ENCODE measurements at regions not wholly inside any gene's neighbourhood (a gene's known extent, or its start where the extent isn't known, plus 50 kb on each side); places are given as distances from the start of the nearest gene placed in this dataset.
A peak's percentile ranks its signal among the peaks of the same experiment; 100 is the strongest.

DNA sequence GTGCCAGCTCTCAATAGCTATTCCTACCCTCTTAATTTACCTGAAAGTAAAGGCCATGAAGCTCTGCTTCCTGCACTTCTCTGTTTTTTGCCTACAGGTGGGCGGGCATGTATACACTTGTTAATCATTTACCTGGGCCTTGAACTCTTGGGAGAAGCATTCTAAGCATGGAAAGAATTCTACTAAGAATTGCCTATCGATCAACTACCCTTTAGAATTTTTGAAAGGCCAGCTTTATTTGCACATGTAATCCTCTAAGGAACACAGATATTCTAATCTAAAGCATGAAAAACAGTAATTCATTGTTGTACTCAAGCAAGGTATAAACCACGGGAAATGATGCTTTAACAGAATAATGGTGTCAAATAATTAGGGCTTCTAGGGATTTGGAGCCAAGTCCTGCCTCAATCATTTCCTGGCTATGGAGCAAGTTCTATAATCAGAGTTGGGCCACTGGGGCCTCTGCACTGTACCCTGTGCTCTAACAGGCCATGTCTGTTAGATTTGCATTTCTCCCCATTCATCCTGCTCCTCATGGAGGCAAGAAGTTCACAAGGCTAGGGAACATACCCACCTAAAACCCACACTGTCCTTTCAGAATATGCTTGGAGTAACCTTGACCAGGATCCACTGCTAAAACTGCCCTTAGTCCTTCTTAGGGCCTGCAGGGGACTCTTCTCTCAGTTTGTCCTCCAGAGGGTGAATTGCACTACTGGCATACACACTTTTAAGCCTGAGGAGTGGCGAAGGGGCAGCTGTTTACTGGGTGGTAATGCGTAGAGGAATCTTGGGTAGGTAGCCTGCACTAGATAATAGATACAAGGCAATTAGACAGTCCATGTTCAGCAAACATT is 276.4 kb upstream of the JAG1 start (continued):
- no peak for TF ChIP-seq DZIP1 (CRISPR knock-in tag; IDR thresholded peaks at IDR 0.05)
- TF ChIP-seq MED1 (CRISPR knock-in tag; IDR thresholded peaks at IDR 0.05), result peak; percentile 68; the same call in 1 of the 2 replicates
- no peak for TF ChIP-seq ZFP41 (CRISPR knock-in tag; IDR thresholded peaks at IDR 0.05; ENCODE audit: borderline replicate concordance)
- 0 out of 2 replicates have a peak, but pooled peaks have one; percentile 31 for TF ChIP-seq ARNT2 (CRISPR knock-in tag; IDR thresholded peaks at IDR 0.05; ENCODE audit: low read depth)
- TF ChIP-seq, protein P1, sequence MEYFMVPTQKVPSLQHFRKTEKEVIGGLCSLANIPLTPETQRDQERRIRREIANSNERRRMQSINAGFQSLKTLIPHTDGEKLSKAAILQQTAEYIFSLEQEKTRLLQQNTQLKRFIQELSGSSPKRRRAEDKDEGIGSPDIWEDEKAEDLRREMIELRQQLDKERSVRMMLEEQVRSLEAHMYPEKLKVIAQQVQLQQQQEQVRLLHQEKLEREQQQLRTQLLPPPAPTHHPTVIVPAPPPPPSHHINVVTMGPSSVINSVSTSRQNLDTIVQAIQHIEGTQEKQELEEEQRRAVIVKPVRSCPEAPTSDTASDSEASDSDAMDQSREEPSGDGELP (IDR thresholded peaks at IDR 0.05; ENCODE audit: borderline replicate concordance, low read depth), result peak; percentile 59
- peak; percentile 75; the same call in 1 of the 2 replicates for TF ChIP-seq ZNF747 (CRISPR knock-in tag; IDR thresholded peaks at IDR 0.05; ENCODE audit: borderline replicate concordance)
- peak; percentile 60; the same call in 1 of the 2 replicates for TF ChIP-seq ZNF382 (CRISPR knock-in tag; IDR thresholded peaks at IDR 0.05; ENCODE audit: borderline replicate concordance)
- peak; percentile 89 for TF ChIP-seq BCL6 (CRISPR knock-in tag; IDR thresholded peaks at IDR 0.05)
- no peak for TF ChIP-seq ZNF343 (CRISPR knock-in tag; IDR thresholded peaks at IDR 0.05)
- TF ChIP-seq MTERF4 (CRISPR knock-in tag; IDR thresholded peaks at IDR 0.05), result no peak
- peak; percentile 85 for TF ChIP-seq ISL2 (CRISPR knock-in tag; IDR thresholded peaks at IDR 0.05)
- peak; percentile 72; the same call in 1 of the 2 replicates for TF ChIP-seq FOXJ3 (CRISPR knock-in tag; IDR thresholded peaks at IDR 0.05; ENCODE audit: borderline replicate concordance)
- peak; percentile 50; the same call in 1 of the 2 replicates for TF ChIP-seq SALL1 (CRISPR knock-in tag; IDR thresholded peaks at IDR 0.05)
- TF ChIP-seq, protein P2, sequence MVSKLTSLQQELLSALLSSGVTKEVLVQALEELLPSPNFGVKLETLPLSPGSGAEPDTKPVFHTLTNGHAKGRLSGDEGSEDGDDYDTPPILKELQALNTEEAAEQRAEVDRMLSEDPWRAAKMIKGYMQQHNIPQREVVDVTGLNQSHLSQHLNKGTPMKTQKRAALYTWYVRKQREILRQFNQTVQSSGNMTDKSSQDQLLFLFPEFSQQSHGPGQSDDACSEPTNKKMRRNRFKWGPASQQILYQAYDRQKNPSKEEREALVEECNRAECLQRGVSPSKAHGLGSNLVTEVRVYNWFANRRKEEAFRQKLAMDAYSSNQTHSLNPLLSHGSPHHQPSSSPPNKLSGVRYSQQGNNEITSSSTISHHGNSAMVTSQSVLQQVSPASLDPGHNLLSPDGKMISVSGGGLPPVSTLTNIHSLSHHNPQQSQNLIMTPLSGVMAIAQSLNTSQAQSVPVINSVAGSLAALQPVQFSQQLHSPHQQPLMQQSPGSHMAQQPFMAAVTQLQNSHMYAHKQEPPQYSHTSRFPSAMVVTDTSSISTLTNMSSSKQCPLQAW (CRISPR knock-in tag; IDR thresholded peaks at IDR 0.05), result peak; percentile 95
- TF ChIP-seq MLLT10 (CRISPR knock-in tag; IDR thresholded peaks at IDR 0.05), result no peak
